Spleen (tissue), 11 donors: ENCODE measurements at regions not wholly inside any gene's neighbourhood (a gene's known extent, or its start where the extent isn't known, plus 50 kb on each side); places are given as distances from the start of the nearest gene placed in this dataset.

ENCODE experiments used
- DNase-seq: peaks from one replicate; pipeline ENCODE4 v3.0.0-alpha.2; 2020
- H3K27ac ChIP-seq, 8 donors: fragments of 200-600 bp; sonication (generic) in 7 of 8; 1 replicate in 4 of 8; 2 replicates in 4 of 8; pipeline versions ENCODE4 v1.5.0 to v1.8.0; 2016 to 2021; ENCODE audit warnings: inconsistent platforms in 4 of 8, mild to moderate bottlenecking in 4 of 8, moderate library complexity in 1 of 8
- H3K27me3 ChIP-seq, 7 donors: fragments of 200-600 bp; sonication (generic) in 6 of 7; replicated peaks in 1 of 7; 1 replicate in 4 of 7; 2 replicates in 3 of 7; pipeline versions ENCODE4 v1.5.0 to v1.8.0; 2016 to 2021; ENCODE audit warnings: inconsistent platforms in 3 of 7, mild to moderate bottlenecking in 1 of 7
- H3K36me3 ChIP-seq, 6 donors: fragments of 200-600 bp; sonication (generic) in 5 of 6; 1 replicate in 4 of 6; 2 replicates in 2 of 6; pipeline versions ENCODE4 v1.5.0 to v1.8.0; 2016 to 2021; ENCODE audit warnings: inconsistent platforms in 2 of 6
- H3K4me1 ChIP-seq, 6 donors: fragments of 200-600 bp; sonication (generic) in 5 of 6; 1 replicate in 3 of 6; 2 replicates in 3 of 6; pipeline versions ENCODE4 v1.5.0 to v1.8.0; 2016 to 2021; ENCODE audit warnings: inconsistent platforms in 3 of 6
- H3K4me3 ChIP-seq, 8 donors: fragments of 200-600 bp; sonication (generic) in 7 of 8; 1 replicate in 4 of 8; 2 replicates in 4 of 8; pipeline versions ENCODE4 v1.5.0 to v1.8.0; 2016 to 2021; ENCODE audit warnings: inconsistent platforms in 4 of 8, mild to moderate bottlenecking in 4 of 8, moderate library complexity in 2 of 8
- H3K9me3 ChIP-seq, 8 donors: fragments of 200-600 bp; sonication (generic) in 7 of 8; 1 replicate in 4 of 8; 2 replicates in 4 of 8; pipeline versions ENCODE4 v1.5.0 to v1.8.0; 2016 to 2021; ENCODE audit warnings: inconsistent platforms in 4 of 8
- POLR2A ChIP-seq, 3 donors: fragments of 450-650 bp; IDR thresholded peaks; one replicate each; pipeline ENCODE4 v1.5.1; 2017; ENCODE audit warnings: antibody characterized with exemption in 3 of 3, mild to moderate bottlenecking in 1 of 3
- POLR2AphosphoS5 ChIP-seq, 3 donors: sonication (generic); formaldehyde crosslinking; IDR thresholded peaks; one replicate each; pipeline ENCODE4 v1.5.1; 2017; ENCODE audit warnings: antibody characterized with exemption in 3 of 3
- WGBS, 5 donors: extraction: QIAGEN DNeasy Blood & Tissue Kit in 3 of 5; methylation state at CpG; one replicate each; pipeline versions ENCODE4 v1.1.5 to v1.1.7; 2013 to 2018; 5-methylcytosine and 5-hydroxymethylcytosine counted together
- intact Hi-C: fragments of 100-400 bp; cut with DNase I; formaldehyde crosslinking; loops from one replicate; pipeline ENCODE4 v1.15.0; 2023; ENCODE audit warnings: low total_unique reads
- TF ChIP-seq, protein P1 (sequence below), 11 experiments: fragments of 200-600 bp in 7 of 11; fragments of 450-650 bp in 4 of 11; sonication (generic) in 4 of 11; IDR thresholded peaks in 8 of 11; conservative IDR thresholded peaks in 3 of 11; 1 replicate in 7 of 11; 2 replicates in 4 of 11; pipeline versions ENCODE4 v1.4.0 to v1.8.0; 2016 to 2021; ENCODE audit warnings: antibody characterized with exemption in 11 of 11, inconsistent platforms in 4 of 11, mild to moderate bottlenecking in 1 of 11
- donor health status: healthy with polysubstance abuse.
- donor health status: DM: no; HTN: no; CAD: no; lungs with moderate emphysema.
- donor health status: DM: no; HTN: no; CAD: no.
- donor health status: Bipolar disorder and iron deficiency.
- donor health status: healthy.
- donor health status: DM: no; HTN: no; CAD: no.
- donor health status: DM: yes; HTN: yes; CAD: no.

DNA sequence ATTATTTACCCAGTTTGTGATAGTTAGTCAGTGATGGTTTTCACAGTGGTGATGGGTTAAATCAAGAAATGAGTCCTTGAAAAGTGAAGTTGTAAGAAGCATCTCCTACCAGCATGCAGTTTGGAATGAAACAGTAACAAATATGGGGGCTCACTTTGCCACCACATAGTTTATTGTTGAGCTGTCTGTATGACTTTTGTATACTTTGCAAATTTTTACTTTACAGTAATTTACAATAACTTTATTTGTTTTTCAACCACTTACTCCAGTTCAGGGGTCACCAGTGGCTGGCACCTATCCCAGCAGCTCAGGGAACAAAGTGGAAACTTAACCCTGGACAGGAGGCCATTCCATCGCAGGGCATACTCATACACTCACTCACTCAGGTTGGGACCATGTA, 64.5 kb upstream of the ANKRD50 start:
- no peaks in the 10 kb centered on the region for H3K4me1 ChIP-seq

DNA sequence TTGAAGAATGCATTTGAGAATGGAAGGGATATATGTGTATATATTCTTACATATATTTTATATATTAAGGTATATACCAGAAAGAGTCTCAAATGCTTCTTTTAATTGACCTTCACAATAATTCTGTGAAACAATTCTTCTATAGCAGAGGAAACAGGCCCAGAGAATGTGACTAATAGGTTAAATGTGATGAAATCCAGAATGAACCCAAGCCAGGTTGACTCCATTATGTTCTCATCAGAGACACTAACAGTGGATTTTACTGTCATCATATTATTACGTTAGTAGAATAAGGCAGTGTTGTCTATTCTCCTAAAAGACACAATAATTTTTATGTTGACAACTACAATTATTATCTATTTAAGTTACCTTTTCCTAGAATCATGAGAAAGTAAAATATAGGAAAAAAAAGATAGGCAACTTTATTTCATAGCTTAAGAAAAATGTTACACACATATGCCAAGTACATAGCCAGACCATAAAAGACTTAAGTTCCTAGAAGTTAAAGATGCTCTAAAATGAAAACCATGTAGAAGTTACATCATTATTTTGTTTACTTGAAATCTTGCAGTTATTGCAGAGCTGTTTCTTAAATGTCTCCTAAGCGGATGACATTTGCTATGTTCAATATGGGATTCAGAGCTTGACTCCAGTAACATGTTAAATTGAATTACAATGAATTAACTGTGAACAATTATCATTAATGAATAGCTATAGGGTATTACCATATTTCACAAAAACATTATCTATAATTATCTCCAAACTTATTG, 56.2 kb upstream of the ANKRD50 start:
- H3K27me3 ChIP-seq = no peaks in the 10 kb centered on the region
- no peak for DNase-seq
- no peak overlapping the region for H3K27ac ChIP-seq
- TF ChIP-seq, protein P1, sequence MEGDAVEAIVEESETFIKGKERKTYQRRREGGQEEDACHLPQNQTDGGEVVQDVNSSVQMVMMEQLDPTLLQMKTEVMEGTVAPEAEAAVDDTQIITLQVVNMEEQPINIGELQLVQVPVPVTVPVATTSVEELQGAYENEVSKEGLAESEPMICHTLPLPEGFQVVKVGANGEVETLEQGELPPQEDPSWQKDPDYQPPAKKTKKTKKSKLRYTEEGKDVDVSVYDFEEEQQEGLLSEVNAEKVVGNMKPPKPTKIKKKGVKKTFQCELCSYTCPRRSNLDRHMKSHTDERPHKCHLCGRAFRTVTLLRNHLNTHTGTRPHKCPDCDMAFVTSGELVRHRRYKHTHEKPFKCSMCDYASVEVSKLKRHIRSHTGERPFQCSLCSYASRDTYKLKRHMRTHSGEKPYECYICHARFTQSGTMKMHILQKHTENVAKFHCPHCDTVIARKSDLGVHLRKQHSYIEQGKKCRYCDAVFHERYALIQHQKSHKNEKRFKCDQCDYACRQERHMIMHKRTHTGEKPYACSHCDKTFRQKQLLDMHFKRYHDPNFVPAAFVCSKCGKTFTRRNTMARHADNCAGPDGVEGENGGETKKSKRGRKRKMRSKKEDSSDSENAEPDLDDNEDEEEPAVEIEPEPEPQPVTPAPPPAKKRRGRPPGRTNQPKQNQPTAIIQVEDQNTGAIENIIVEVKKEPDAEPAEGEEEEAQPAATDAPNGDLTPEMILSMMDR (IDR thresholded peaks at IDR 0.05 in 8 of 11, conservative IDR thresholded peaks at IDR 0.05 in 3 of 11) = no peak
- TF ChIP-seq POLR2AphosphoS5 (IDR thresholded peaks at IDR 0.05) = no peak
- no peak for TF ChIP-seq POLR2A (IDR thresholded peaks at IDR 0.05)
- no peaks in the 10 kb centered on the region for H3K4me1 ChIP-seq
- 58 to 92% (median 72%) methylated on average over 2 of the region's 2 CpGs for WGBS, 5 donors
- no peaks in the 10 kb centered on the region for H3K36me3 ChIP-seq
- peaks cover 0 to 3% (median 0%) of the 10 kb centered on the region in 8 donors for H3K9me3 ChIP-seq
- no peak overlapping the region for H3K4me3 ChIP-seq
- intact Hi-C loops = no loop called here

More for the DNA sequence above, 64.5 kb upstream of the ANKRD50 start:
- Histone ChIP-seq H3K27ac (no peak overlapping the region), H3K9me3 (peaks cover 0 to 9% (median 0%) of the 10 kb centered on the region in 8 donors), H3K4me3 (no peak overlapping the region), H3K27me3 (no peaks in the 10 kb centered on the region), H3K36me3 (no peaks in the 10 kb centered on the region)
- DNase-seq = no peak
- 63 to 86% (median 85%) methylated on average over 1 of the region's 1 CpG for WGBS, 5 donors
- TF ChIP-seq, protein P1 (IDR thresholded peaks at IDR 0.05 in 8 of 11, conservative IDR thresholded peaks at IDR 0.05 in 3 of 11) = no peak
- TF ChIP-seq POLR2A (IDR thresholded peaks at IDR 0.05) = no peak
- no peak for TF ChIP-seq POLR2AphosphoS5 (IDR thresholded peaks at IDR 0.05)
- intact Hi-C loops = no loop called here

DNA sequence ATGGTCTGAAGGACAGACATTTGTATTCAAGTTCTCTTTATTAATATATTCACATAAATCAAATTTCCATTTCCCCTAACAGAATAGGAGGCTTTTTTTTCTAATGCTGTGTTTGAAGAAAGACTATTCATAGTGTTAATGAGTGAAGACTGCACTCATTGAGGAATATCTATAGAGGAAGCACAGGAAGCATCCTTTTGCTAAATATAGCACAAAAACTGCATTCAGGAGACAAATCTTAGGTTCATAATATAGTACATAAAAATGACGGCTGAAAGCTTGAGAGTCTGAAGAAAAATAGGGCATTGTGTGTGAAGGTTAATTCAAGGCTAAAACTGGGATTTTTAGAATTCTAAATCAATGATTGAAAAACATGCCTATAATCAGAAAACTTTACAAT, 50.4 kb upstream of the ANKRD50 start:
- WGBS, 5 donors = 50 to 67% (median 59%) methylated on average over 1 of the region's 1 CpG
- no peak overlapping the region for H3K4me3 ChIP-seq
- H3K4me1 ChIP-seq = no peaks in the 10 kb centered on the region
- intact Hi-C loops = no loop called here
- DNase-seq = no peak
- H3K36me3 ChIP-seq = no peaks in the 10 kb centered on the region
- no peak overlapping the region for H3K27ac ChIP-seq
- TF ChIP-seq, protein P1 (IDR thresholded peaks at IDR 0.05 in 8 of 11, conservative IDR thresholded peaks at IDR 0.05 in 3 of 11) = no peak
- TF ChIP-seq POLR2A (IDR thresholded peaks at IDR 0.05) (no peak), POLR2AphosphoS5 (IDR thresholded peaks at IDR 0.05) (no peak)
- H3K27me3 ChIP-seq = no peaks in the 10 kb centered on the region
- H3K9me3 ChIP-seq = no peaks in the 10 kb centered on the region
